OCI-LY1 (cell line): ENCODE measurements at regions not wholly inside any gene's neighbourhood (a gene's known extent, or its start where the extent isn't known, plus 50 kb on each side); places are given as distances from the start of the nearest gene placed in this dataset.

Experiments
- H2AFZ ChIP-seq: fragments of 200-600 bp; sonication (generic), shearing (Covaris generic); 2 replicates; pipeline ENCODE4 v1.6.0; 2014; ENCODE audit warnings: antibody characterized with exemption, mild to moderate bottlenecking, low read length
- H3F3A ChIP-seq: fragments of 200-600 bp; sonication (generic), shearing (Covaris generic); 2 replicates; pipeline ENCODE4 v1.6.0; 2014; ENCODE audit warnings: mild to moderate bottlenecking, antibody characterized with exemption, low read length, moderate library complexity; ENCODE audit not compliant: insufficient read depth
- H3K27ac ChIP-seq: fragments of 200-600 bp; sonication (generic); 2 replicates; pipeline ENCODE4 v1.5.1; 2014; ENCODE audit warnings: low read length, mixed run types, mild to moderate bottlenecking, low read depth; ENCODE audit not compliant: poor library complexity, severe bottlenecking
- H3K27me3 ChIP-seq: fragments of 200-600 bp; sonication (generic); 2 replicates; pipeline ENCODE4 v1.6.0; 2014; ENCODE audit warnings: antibody characterized with exemption, mild to moderate bottlenecking, low read length, moderate library complexity; ENCODE audit not compliant: insufficient read depth
- H3K36me3 ChIP-seq: fragments of 200-600 bp; sonication (generic); 2 replicates; pipeline ENCODE4 v1.6.1; 2014; ENCODE audit warnings: mild to moderate bottlenecking, antibody characterized with exemption, low read length, moderate library complexity, mixed read lengths; ENCODE audit not compliant: insufficient read depth
- H3K4me1 ChIP-seq: fragments of 200-600 bp; sonication (generic); 2 replicates; pipeline ENCODE4 v1.5.1; 2014; ENCODE audit warnings: mild to moderate bottlenecking, low read length, moderate library complexity; ENCODE audit not compliant: insufficient read depth, severe bottlenecking
- H3K4me2 ChIP-seq: fragments of 200-600 bp; sonication (generic), shearing (Covaris generic); 2 replicates; pipeline ENCODE4 v1.6.1; 2014; ENCODE audit warnings: low read length
- H3K4me3 ChIP-seq: fragments of 200-600 bp; sonication (generic); 2 replicates; pipeline ENCODE4 v1.5.1; 2014; ENCODE audit warnings: low read length, low read depth, mild to moderate bottlenecking, mixed read lengths; ENCODE audit not compliant: poor library complexity, severe bottlenecking
- H3K79me2 ChIP-seq: fragments of 200-600 bp; shearing (Covaris generic); 2 replicates; pipeline ENCODE4 v1.6.1; 2016; ENCODE audit warnings: mixed run types, low read length, mixed read lengths; ENCODE audit not compliant: insufficient read depth
- H3K9ac ChIP-seq: fragments of 200-600 bp; sonication (generic), shearing (Covaris generic); 2 replicates; pipeline ENCODE4 v1.6.1; 2014; ENCODE audit warnings: mild to moderate bottlenecking, low read length, mixed read lengths
- H3K9me2 ChIP-seq: fragments of 200-600 bp; sonication (generic), shearing (Covaris generic); 2 replicates; pipeline ENCODE4 v1.6.1; 2014; ENCODE audit warnings: low read depth, mild to moderate bottlenecking, low read length, mixed read lengths
- H3K9me3 ChIP-seq: fragments of 200-600 bp; shearing (Covaris generic); 2 replicates; pipeline ENCODE4 v1.6.1; 2014; ENCODE audit warnings: low read length, mixed read lengths
- H4K20me1 ChIP-seq: fragments of 200-600 bp; sonication (generic), shearing (Covaris generic); 2 replicates; pipeline ENCODE4 v1.6.0; 2016; ENCODE audit warnings: mild to moderate bottlenecking, low read length; ENCODE audit not compliant: insufficient read depth
- CTCF ChIP-seq: fragments of 200-600 bp; sonication (generic), shearing (Covaris generic); IDR thresholded peaks from 2 replicates; pipeline ENCODE4 v1.5.1; 2017; ENCODE audit warnings: mild to moderate bottlenecking, antibody characterized with exemption, low read length, moderate library complexity, mixed read lengths
- EZH2 ChIP-seq: fragments of 200-600 bp; sonication (generic), shearing (Covaris generic); IDR thresholded peaks from 2 replicates; pipeline ENCODE4 v1.8.0; 2017; ENCODE audit warnings: borderline replicate concordance, mixed run types, mild to moderate bottlenecking, antibody characterized with exemption, low read length, moderate library complexity, mixed read lengths

- H3K4me3 ChIP-seq = no peak overlapping the region
These were observed 133.6 kb downstream of the CD47 start for GRCh38 chr3:107956991-107957900.

GRCh38 chr3:107954845-107955244 is 136.0 kb downstream of the CD47 start:
- no peak overlapping the region for H2AFZ ChIP-seq
- no peaks in the 10 kb centered on the region for H4K20me1 ChIP-seq
- no peak overlapping the region for H3K4me2 ChIP-seq
- H3K4me1 ChIP-seq = peaks cover 5% of the 10 kb centered on the region
- no peaks in the 10 kb centered on the region; the same call in 1 of the 2 replicates for H3K27me3 ChIP-seq
- TF ChIP-seq CTCF (no peak), EZH2 (no peak)
- no peaks in the 10 kb centered on the region for H3K9me3 ChIP-seq
- no peak overlapping the region for H3K9ac ChIP-seq
- no peak overlapping the region for H3K4me3 ChIP-seq
- H3K36me3 ChIP-seq = no peaks in the 10 kb centered on the region
- no peaks in the 10 kb centered on the region for H3K79me2 ChIP-seq
- no peak overlapping the region for H3K27ac ChIP-seq
- H3F3A ChIP-seq = no peaks in the 10 kb centered on the region
- no peaks in the 10 kb centered on the region for H3K9me2 ChIP-seq

More at GRCh38 chr3:107956991-107957900, 133.6 kb downstream of the CD47 start:
- Histone ChIP-seq H3F3A (no peaks in the 10 kb centered on the region), H3K9me2 (no peaks in the 10 kb centered on the region), H3K9ac (no peak overlapping the region), H4K20me1 (no peaks in the 10 kb centered on the region), H3K4me2 (no peak overlapping the region), H3K4me1 (peaks cover 5% of the 10 kb centered on the region), H3K27ac (no peak overlapping the region), H3K9me3 (no peaks in the 10 kb centered on the region), H3K36me3 (no peaks in the 10 kb centered on the region), H3K79me2 (no peaks in the 10 kb centered on the region), H2AFZ (no peak overlapping the region), H3K27me3 (no peaks in the 10 kb centered on the region; the same call in 1 of the 2 replicates)
- TF ChIP-seq EZH2 (no peak), CTCF (no peak)

- Histone ChIP-seq H2AFZ (no peak overlapping the region), H4K20me1 (no peaks in the 10 kb centered on the region), H3K4me3 (no peak overlapping the region), H3K27ac (no peak overlapping the region), H3K27me3 (no peaks in the 10 kb centered on the region; the same call in 1 of the 2 replicates), H3K79me2 (no peaks in the 10 kb centered on the region), H3K4me2 (no peak overlapping the region), H3K9ac (no peak overlapping the region), H3K9me2 (no peaks in the 10 kb centered on the region), H3K4me1 (peaks cover 5% of the 10 kb centered on the region), H3K9me3 (no peaks in the 10 kb centered on the region), H3F3A (no peaks in the 10 kb centered on the region), H3K36me3 (no peaks in the 10 kb centered on the region)
- TF ChIP-seq CTCF (no peak), EZH2 (no peak)
These were observed 137.1 kb downstream of the CD47 start for GRCh38 chr3:107953722-107954121.
